ENCODE measurements at regions not wholly inside any gene's neighbourhood (a gene's known extent, or its start where the extent isn't known, plus 50 kb on each side); places are given as distances from the start of the nearest gene placed in this dataset.

GRCh38 chr22:26744892-26745808 lies 87.8 kb downstream of the MIAT start:
- no peaks in the 10 kb centered on the region for H3K79me2 ChIP-seq (ENCODE audit: insufficient read depth, low read length)
- Mint-ChIP-seq H3K36me3 (ENCODE audit: low read depth, unreplicated experiment) (peaks cover 4% of the 10 kb centered on the region), H3K27ac (ENCODE audit: unreplicated experiment) (no peak overlapping the region), H3K27me3 (ENCODE audit: low read depth, unreplicated experiment) (no peaks in the 10 kb centered on the region), H3K4me3 (ENCODE audit: unreplicated experiment) (no peak overlapping the region), H3K4me1 (ENCODE audit: low read depth, unreplicated experiment) (peaks cover 2% of the 10 kb centered on the region), H3K9me3 (ENCODE audit: unreplicated experiment) (peaks cover 3% of the 10 kb centered on the region)
- no peaks in the 10 kb centered on the region for H3K4me1 ChIP-seq (ENCODE audit: insufficient read depth, low read length)
- TF ChIP-seq EZH2 (IDR thresholded peaks at IDR 0.05; ENCODE audit: insufficient read depth, low read length) (no peak), CTCF (IDR thresholded peaks at IDR 0.05; ENCODE audit: insufficient read depth, low read depth, low read length) (no peak)
- no peaks in the 10 kb centered on the region for H3K36me3 ChIP-seq (ENCODE audit: insufficient read depth, low read length)
- DNase-seq (ENCODE audit: low read depth) (no peak), FAIRE-seq (peak; percentile 9)
- no peaks in the 10 kb centered on the region for H3K9me3 ChIP-seq (ENCODE audit: insufficient read depth, low read depth, low read length)
- H4K20me1 ChIP-seq (ENCODE audit: insufficient read depth, low read length), result no peaks in the 10 kb centered on the region
- no peak overlapping the region for H3K4me2 ChIP-seq (ENCODE audit: low read length)
- no peak overlapping the region for H3K4me3 ChIP-seq (ENCODE audit: insufficient read depth, low read depth, low read length)
- H3K27me3 ChIP-seq (ENCODE audit: insufficient read depth, low read length), result peaks cover 2% of the 10 kb centered on the region
- no peak overlapping the region for H3K27ac ChIP-seq (ENCODE audit: low read depth, low read length)
- H3K9ac ChIP-seq (ENCODE audit: low read length), result no peak overlapping the region
- no peak overlapping the region for H2AFZ ChIP-seq (ENCODE audit: low read depth, low read length)

- peaks cover 3% of the 10 kb centered on the region for H3K9me3 Mint-ChIP-seq (ENCODE audit: unreplicated experiment)
- H3K4me3 Mint-ChIP-seq (ENCODE audit: unreplicated experiment), result no peak overlapping the region
- Histone ChIP-seq H3K27me3 (ENCODE audit: insufficient read depth, low read length) (peaks cover 2% of the 10 kb centered on the region), H2AFZ (ENCODE audit: low read depth, low read length) (no peak overlapping the region), H3K9me3 (ENCODE audit: insufficient read depth, low read depth, low read length) (no peaks in the 10 kb centered on the region), H4K20me1 (ENCODE audit: insufficient read depth, low read length) (no peaks in the 10 kb centered on the region), H3K4me2 (ENCODE audit: low read length) (no peak overlapping the region), H3K4me3 (ENCODE audit: insufficient read depth, low read depth, low read length) (no peak overlapping the region), H3K36me3 (ENCODE audit: insufficient read depth, low read length) (no peaks in the 10 kb centered on the region), H3K27ac (ENCODE audit: low read depth, low read length) (no peak overlapping the region), H3K79me2 (ENCODE audit: insufficient read depth, low read length) (no peaks in the 10 kb centered on the region), H3K4me1 (ENCODE audit: insufficient read depth, low read length) (peaks cover 3% of the 10 kb centered on the region), H3K9ac (ENCODE audit: low read length) (no peak overlapping the region)
- FAIRE-seq (no peak), DNase-seq (ENCODE audit: low read depth) (no peak)
- H3K27ac Mint-ChIP-seq (ENCODE audit: unreplicated experiment), result no peak overlapping the region
- TF ChIP-seq CTCF (IDR thresholded peaks at IDR 0.05; ENCODE audit: insufficient read depth, low read depth, low read length), result no peak
- TF ChIP-seq EZH2 (IDR thresholded peaks at IDR 0.05; ENCODE audit: insufficient read depth, low read length), result no peak
- H3K4me1 Mint-ChIP-seq (ENCODE audit: low read depth, unreplicated experiment), result peaks cover 6% of the 10 kb centered on the region
- H3K36me3 Mint-ChIP-seq (ENCODE audit: low read depth, unreplicated experiment), result peaks cover 4% of the 10 kb centered on the region
- no peaks in the 10 kb centered on the region for H3K27me3 Mint-ChIP-seq (ENCODE audit: low read depth, unreplicated experiment)
Observed at GRCh38 chr22:26746311-26746710, 88.9 kb downstream of the MIAT start.

GRCh38 chr22:26748845-26749244 lies 91.5 kb downstream of the MIAT start:
- Histone ChIP-seq H3K27me3 (ENCODE audit: insufficient read depth, low read length) (no peaks in the 10 kb centered on the region), H3K4me3 (ENCODE audit: insufficient read depth, low read depth, low read length) (no peak overlapping the region), H3K4me1 (ENCODE audit: insufficient read depth, low read length) (peaks cover 6% of the 10 kb centered on the region), H3K9ac (ENCODE audit: low read length) (no peak overlapping the region), H3K36me3 (ENCODE audit: insufficient read depth, low read length) (no peaks in the 10 kb centered on the region), H3K27ac (ENCODE audit: low read depth, low read length) (no peak overlapping the region), H4K20me1 (ENCODE audit: insufficient read depth, low read length) (no peaks in the 10 kb centered on the region), H2AFZ (ENCODE audit: low read depth, low read length) (no peak overlapping the region), H3K79me2 (ENCODE audit: insufficient read depth, low read length) (no peaks in the 10 kb centered on the region), H3K9me3 (ENCODE audit: insufficient read depth, low read depth, low read length) (peaks cover 6% of the 10 kb centered on the region), H3K4me2 (ENCODE audit: low read length) (no peak overlapping the region)
- H3K9me3 Mint-ChIP-seq (ENCODE audit: unreplicated experiment), result peaks cover 2% of the 10 kb centered on the region
- H3K36me3 Mint-ChIP-seq (ENCODE audit: low read depth, unreplicated experiment), result peaks cover 2% of the 10 kb centered on the region
- FAIRE-seq (no peak), DNase-seq (ENCODE audit: low read depth) (no peak)
- H3K4me3 Mint-ChIP-seq (ENCODE audit: unreplicated experiment), result no peak overlapping the region
- H3K27me3 Mint-ChIP-seq (ENCODE audit: low read depth, unreplicated experiment), result no peaks in the 10 kb centered on the region
- TF ChIP-seq CTCF (IDR thresholded peaks at IDR 0.05; ENCODE audit: insufficient read depth, low read depth, low read length) (no peak), EZH2 (IDR thresholded peaks at IDR 0.05; ENCODE audit: insufficient read depth, low read length) (no peak)
- no peak overlapping the region for H3K27ac Mint-ChIP-seq (ENCODE audit: unreplicated experiment)
- peaks cover 9% of the 10 kb centered on the region for H3K4me1 Mint-ChIP-seq (ENCODE audit: low read depth, unreplicated experiment)

All from astrocyte (in vitro differentiated cells and primary cell).